ENCODE measurements at regions not wholly inside any gene's neighbourhood (a gene's known extent, or its start where the extent isn't known, plus 50 kb on each side); places are given as distances from the start of the nearest gene placed in this dataset.
"Not testable (repeated sequence)": the region's sequence is repeated elsewhere in the genome, so short reads cannot be mapped to it uniquely, and the experiment has no call there.

DNA sequence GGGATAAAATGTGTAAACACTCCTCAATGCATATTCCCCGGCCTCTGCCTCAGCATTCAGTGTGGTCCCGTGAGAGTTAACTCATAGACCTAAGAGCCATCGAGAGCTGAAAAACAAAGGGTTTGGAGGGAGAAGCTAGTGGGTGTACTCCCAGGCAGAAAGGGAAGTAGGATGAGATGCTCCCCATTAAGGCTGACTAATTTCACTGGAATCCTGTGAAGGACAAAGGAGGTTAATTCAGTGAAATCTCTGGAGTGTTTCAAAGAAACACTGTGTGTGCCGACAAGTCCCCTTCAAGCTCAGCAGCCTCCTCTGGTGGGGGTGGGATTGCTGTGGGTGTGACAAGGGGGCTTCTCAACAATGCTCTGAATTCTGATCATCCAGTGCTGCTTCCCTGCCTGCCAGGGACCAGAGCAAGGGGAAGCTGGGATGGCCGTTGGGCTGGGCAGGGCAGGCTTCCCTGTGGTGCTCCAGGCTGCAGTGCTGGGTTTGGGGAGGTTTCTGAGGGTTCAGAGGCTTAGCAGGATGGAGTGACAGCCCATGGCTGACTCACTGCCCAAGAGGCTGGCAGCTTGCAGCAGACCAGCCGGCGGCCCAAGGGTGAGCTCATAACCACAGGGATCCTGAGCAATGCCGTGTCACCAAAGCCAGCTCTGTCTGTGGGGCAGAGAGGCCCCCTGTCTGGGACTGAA lies 61.4 kb upstream of the BMAL1 start:
- Mint-ChIP-seq H3K9me3 (no peaks in the 10 kb centered on the region), H3K4me1 (peaks cover 19% of the 10 kb centered on the region), H3K36me3 (ENCODE audit: low read depth) (no peaks in the 10 kb centered on the region), H3K27ac (ENCODE audit: unreplicated experiment) (peak overlapping the region; percentile 92), H3K4me3 (no peak overlapping the region), H3K27me3 (ENCODE audit: low read depth) (no peaks in the 10 kb centered on the region)
- TF ChIP-seq, protein P1, sequence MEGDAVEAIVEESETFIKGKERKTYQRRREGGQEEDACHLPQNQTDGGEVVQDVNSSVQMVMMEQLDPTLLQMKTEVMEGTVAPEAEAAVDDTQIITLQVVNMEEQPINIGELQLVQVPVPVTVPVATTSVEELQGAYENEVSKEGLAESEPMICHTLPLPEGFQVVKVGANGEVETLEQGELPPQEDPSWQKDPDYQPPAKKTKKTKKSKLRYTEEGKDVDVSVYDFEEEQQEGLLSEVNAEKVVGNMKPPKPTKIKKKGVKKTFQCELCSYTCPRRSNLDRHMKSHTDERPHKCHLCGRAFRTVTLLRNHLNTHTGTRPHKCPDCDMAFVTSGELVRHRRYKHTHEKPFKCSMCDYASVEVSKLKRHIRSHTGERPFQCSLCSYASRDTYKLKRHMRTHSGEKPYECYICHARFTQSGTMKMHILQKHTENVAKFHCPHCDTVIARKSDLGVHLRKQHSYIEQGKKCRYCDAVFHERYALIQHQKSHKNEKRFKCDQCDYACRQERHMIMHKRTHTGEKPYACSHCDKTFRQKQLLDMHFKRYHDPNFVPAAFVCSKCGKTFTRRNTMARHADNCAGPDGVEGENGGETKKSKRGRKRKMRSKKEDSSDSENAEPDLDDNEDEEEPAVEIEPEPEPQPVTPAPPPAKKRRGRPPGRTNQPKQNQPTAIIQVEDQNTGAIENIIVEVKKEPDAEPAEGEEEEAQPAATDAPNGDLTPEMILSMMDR (conservative IDR thresholded peaks at IDR 0.05), result no peak
- no peak for DNase-seq (ENCODE audit: low read depth, low spot score)

DNA sequence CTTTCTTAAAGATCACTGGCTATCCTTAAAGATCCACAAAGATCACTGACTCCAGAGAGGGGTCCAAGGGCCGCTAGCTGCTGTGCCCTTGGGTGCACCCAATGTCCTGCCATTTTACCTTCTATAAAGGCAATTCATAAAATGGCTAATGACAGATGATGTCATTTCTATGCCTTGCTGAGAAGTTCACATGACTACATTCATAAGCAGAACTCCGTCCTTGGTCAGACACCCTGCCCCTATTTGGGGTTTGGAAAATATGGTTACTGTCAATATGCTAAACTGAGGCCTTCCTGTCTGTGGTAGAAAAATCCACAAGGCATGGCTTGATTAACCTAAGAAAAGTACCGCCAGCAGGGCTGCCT lies 60.9 kb upstream of the BMAL1 start:
- Mint-ChIP-seq H3K4me3 (no peak overlapping the region), H3K36me3 (ENCODE audit: low read depth) (no peaks in the 10 kb centered on the region), H3K27me3 (ENCODE audit: low read depth) (no peaks in the 10 kb centered on the region), H3K9me3 (no peaks in the 10 kb centered on the region), H3K4me1 (peaks cover 19% of the 10 kb centered on the region), H3K27ac (ENCODE audit: unreplicated experiment) (no peak overlapping the region)
- no peak for DNase-seq (ENCODE audit: low read depth, low spot score)
- TF ChIP-seq, protein P1 (conservative IDR thresholded peaks at IDR 0.05), result no peak

DNA sequence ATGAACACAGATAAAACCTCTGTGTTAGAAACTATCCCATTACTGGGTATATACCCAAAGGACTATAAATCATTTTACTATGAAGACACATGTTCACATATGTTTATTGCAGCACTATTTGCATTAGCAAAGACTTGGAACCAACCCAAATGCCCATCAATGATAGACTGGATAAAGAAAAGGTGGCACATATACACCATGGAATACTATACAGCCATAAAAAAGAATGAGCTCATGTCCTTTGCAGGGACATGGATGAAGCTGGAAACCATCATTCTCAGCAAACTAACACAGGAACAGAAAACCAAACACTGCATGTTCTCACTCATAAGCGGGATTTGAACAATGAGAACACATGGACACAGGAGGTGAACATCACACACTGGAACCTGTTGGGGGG lies 58.9 kb upstream of the BMAL1 start:
- not testable (repeated sequence) for H3K4me3 Mint-ChIP-seq; H3K27me3 Mint-ChIP-seq (ENCODE audit: low read depth); H3K9me3 Mint-ChIP-seq; H3K36me3 Mint-ChIP-seq (ENCODE audit: low read depth); H3K27ac Mint-ChIP-seq (ENCODE audit: unreplicated experiment); DNase-seq (ENCODE audit: low read depth, low spot score)
- H3K4me1 Mint-ChIP-seq, result peaks cover 19% of the 10 kb centered on the region

DNA sequence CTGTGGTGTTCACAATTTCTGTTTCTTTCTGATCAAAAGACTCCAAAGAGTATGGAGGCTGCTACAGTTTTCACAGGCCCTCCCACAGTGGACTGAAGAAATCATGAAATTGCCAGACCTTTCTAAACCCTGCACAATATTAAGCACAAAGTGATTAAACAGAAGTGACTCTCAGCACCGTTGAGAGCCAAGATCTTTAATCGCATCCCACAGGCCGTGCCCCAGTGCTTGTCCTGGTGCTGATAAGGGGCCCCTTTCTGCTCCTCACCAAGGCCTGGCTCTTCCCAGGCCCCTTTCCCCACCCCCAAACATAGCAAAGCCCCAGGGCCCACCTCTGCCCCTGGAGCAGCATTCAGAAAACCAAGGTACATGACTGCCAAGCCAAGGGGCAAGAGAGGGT lies 57.4 kb upstream of the BMAL1 start:
- TF ChIP-seq, protein P1 (conservative IDR thresholded peaks at IDR 0.05), result no peak
- H3K27ac Mint-ChIP-seq (ENCODE audit: unreplicated experiment), result no peak overlapping the region

DNA sequence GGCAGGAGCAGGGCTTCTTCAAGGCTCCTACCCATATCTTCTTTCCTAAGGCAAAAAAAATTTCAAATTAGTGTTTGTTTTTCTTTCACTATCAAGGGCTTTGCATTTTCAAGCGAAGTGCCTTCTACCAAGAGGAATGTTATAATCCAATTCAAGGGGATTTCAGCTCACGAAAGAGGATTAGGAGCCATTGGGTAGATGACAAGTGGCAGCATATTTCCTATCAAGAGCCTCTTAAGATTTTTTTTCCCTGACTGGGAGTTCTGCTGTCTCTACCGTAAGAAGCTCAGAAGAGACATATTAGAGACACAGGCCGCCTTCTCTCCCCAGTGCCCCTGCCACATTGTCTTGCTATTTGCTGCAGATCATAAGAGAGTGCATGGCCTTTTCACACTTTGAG lies 55.9 kb upstream of the BMAL1 start:
- peaks cover 3% of the 10 kb centered on the region for H3K4me1 Mint-ChIP-seq
- no peaks in the 10 kb centered on the region for H3K36me3 Mint-ChIP-seq (ENCODE audit: low read depth)
- no peaks in the 10 kb centered on the region for H3K27me3 Mint-ChIP-seq (ENCODE audit: low read depth)
- no peaks in the 10 kb centered on the region for H3K9me3 Mint-ChIP-seq
- no peak overlapping the region for H3K4me3 Mint-ChIP-seq
- DNase-seq (ENCODE audit: low read depth, low spot score), result no peak
- TF ChIP-seq, protein P1 (conservative IDR thresholded peaks at IDR 0.05), result no peak
- no peak overlapping the region for H3K27ac Mint-ChIP-seq (ENCODE audit: unreplicated experiment)

More for the DNA sequence above, 57.4 kb upstream of the BMAL1 start:
- Mint-ChIP-seq H3K36me3 (ENCODE audit: low read depth) (no peaks in the 10 kb centered on the region), H3K4me3 (no peak overlapping the region), H3K27me3 (ENCODE audit: low read depth) (no peaks in the 10 kb centered on the region), H3K4me1 (peaks cover 13% of the 10 kb centered on the region), H3K9me3 (no peaks in the 10 kb centered on the region)
- DNase-seq (ENCODE audit: low read depth, low spot score), result no peak

DNA sequence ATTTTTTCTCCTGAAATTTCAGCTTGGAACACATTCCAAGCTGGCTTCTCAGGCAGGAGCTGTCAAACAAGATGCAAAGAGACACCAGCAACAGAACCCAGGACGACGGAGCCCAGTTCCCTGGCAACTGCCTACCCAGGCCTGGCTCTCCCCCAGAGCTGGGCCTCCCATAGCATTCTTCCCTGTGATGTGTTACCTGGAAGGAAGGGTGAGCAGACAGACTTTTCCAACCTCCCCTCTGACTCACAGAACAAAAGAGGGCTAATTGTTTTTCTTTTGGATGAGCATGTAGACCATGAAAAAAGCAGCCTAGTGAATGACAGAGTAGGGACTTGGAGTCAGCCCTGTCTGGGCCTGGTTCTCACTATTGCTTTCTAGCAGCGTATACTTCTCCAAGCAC lies 55.3 kb upstream of the BMAL1 start:
- no peaks in the 10 kb centered on the region for H3K9me3 Mint-ChIP-seq
- H3K27ac Mint-ChIP-seq (ENCODE audit: unreplicated experiment), result no peak overlapping the region
- no peaks in the 10 kb centered on the region for H3K4me1 Mint-ChIP-seq
- no peaks in the 10 kb centered on the region for H3K36me3 Mint-ChIP-seq (ENCODE audit: low read depth)
- H3K4me3 Mint-ChIP-seq, result no peak overlapping the region
- TF ChIP-seq, protein P1 (conservative IDR thresholded peaks at IDR 0.05), result no peak
- no peak for DNase-seq (ENCODE audit: low read depth, low spot score)
- no peaks in the 10 kb centered on the region for H3K27me3 Mint-ChIP-seq (ENCODE audit: low read depth)
